ENCODE measurements at regions not wholly inside any gene's neighbourhood (a gene's known extent, or its start where the extent isn't known, plus 50 kb on each side); places are given as distances from the start of the nearest gene placed in this dataset.
"Not testable (repeated sequence)": the region's sequence is repeated elsewhere in the genome, so short reads cannot be mapped to it uniquely, and the experiment has no call there.

- H3K4me3 ChIP-seq (ENCODE audit: low read depth, low read length) = no peak overlapping the region
- TF ChIP-seq CTCF (IDR thresholded peaks at IDR 0.05; ENCODE audit: low read depth, low read length) = no peak
Observed at GRCh38 chrX:41031256-41031967, 53.8 kb upstream of the USP9X start.

GRCh38 chrX:41033299-41033698 is 51.9 kb upstream of the USP9X start:
- H3K4me3 ChIP-seq (ENCODE audit: low read depth, low read length) = no peak overlapping the region
- no peak for TF ChIP-seq CTCF (IDR thresholded peaks at IDR 0.05; ENCODE audit: low read depth, low read length)

- not testable (repeated sequence) for H3K4me3 ChIP-seq (ENCODE audit: low read depth, low read length)
Observed at GRCh38 chrX:41034902-41035301, 50.3 kb upstream of the USP9X start.

Data from WI38 (cell line).